Breast epithelium (tissue), 3 donors: ENCODE measurements at regions not wholly inside any gene's neighbourhood (a gene's known extent, or its start where the extent isn't known, plus 50 kb on each side); places are given as distances from the start of the nearest gene placed in this dataset.
"Not testable (repeated sequence)": the region's sequence is repeated elsewhere in the genome, so short reads cannot be mapped to it uniquely, and the experiment has no call there.

Experiments used
- CTCF ChIP-seq, 3 donors: fragments of 450-650 bp; IDR thresholded peaks; one replicate each; pipeline ENCODE4 v1.5.1; 2016 to 2017; ENCODE audit warnings: antibody characterized with exemption in 3 of 3, mild to moderate bottlenecking in 3 of 3, moderate library complexity in 3 of 3
- POLR2AphosphoS5 ChIP-seq, 3 donors: sonication (generic); formaldehyde crosslinking; IDR thresholded peaks; one replicate each; pipeline ENCODE4 v1.6.1; 2017; ENCODE audit warnings: antibody characterized with exemption in 3 of 3

- not testable (repeated sequence) for TF ChIP-seq CTCF, POLR2AphosphoS5 (IDR thresholded peaks at IDR 0.05)
Observed at GRCh38 chr13:50661881-50662280, 181.6 kb downstream of the DLEU7 start.
